CD4-positive, alpha-beta T cell (primary cell): ENCODE measurements at regions not wholly inside any gene's neighbourhood (a gene's known extent, or its start where the extent isn't known, plus 50 kb on each side); places are given as distances from the start of the nearest gene placed in this dataset.

ENCODE experiments used
- ATAC-seq: fragments of 200-7000 bp; cut with Tn5 transposase; one replicate; pipeline ENCODE4 v1.10.0; 2022; ENCODE audit warnings: mild to moderate bottlenecking; ENCODE audit not compliant: poor library complexity
- CTCF ChIA-PET: fragments of 350-600 bp; sonication (Branson Sonifier 250); formaldehyde crosslinking; loops from one replicate; lab custom pipeline; 2021; ENCODE audit warnings: antibody characterized with exemption, inconsistent platforms; lab: Charles Lee
- POLR2A ChIA-PET: fragments of 350-600 bp; sonication (Branson Sonifier 250); formaldehyde crosslinking; loops from one replicate; lab custom pipeline; 2021; ENCODE audit warnings: antibody characterized with exemption, inconsistent platforms; lab: Charles Lee
- DNase-seq, 14 experiments: peaks; one replicate each; pipeline ENCODE4 v3.0.0-alpha.2; 2013 to 2020; ENCODE audit warnings: mixed read lengths in 2 of 14
- H3K27ac ChIP-seq, 2 donors: one replicate each; pipeline versions ENCODE4 v1.5.1 to v1.7.0; 2013; ENCODE audit warnings: low read length in 2 of 2, low read depth in 1 of 2, mild to moderate bottlenecking in 1 of 2
- H3K27me3 ChIP-seq, 2 experiments: 1 replicate in 1 of 2; 2 replicates in 1 of 2; pipeline versions ENCODE4 v1.6.1 to v1.7.0; 2013; ENCODE audit warnings: low read length in 2 of 2, control low read depth in 1 of 2, mild to moderate bottlenecking in 1 of 2, moderate library complexity in 1 of 2; ENCODE audit not compliant: insufficient read depth in 2 of 2, control insufficient read depth in 1 of 2
- H3K36me3 ChIP-seq: one replicate; pipeline ENCODE4 v1.6.1; 2013; ENCODE audit warnings: low read length, control low read depth; ENCODE audit not compliant: insufficient read depth
- H3K4me1 ChIP-seq: one replicate; pipeline ENCODE4 v1.6.1; 2013; ENCODE audit warnings: low read length, control low read depth; ENCODE audit not compliant: insufficient read depth
- H3K4me3 ChIP-seq: one replicate; pipeline ENCODE4 v1.5.1; 2013; ENCODE audit warnings: mild to moderate bottlenecking, low read length, moderate library complexity
- H3K9me3 ChIP-seq, 2 experiments: 1 replicate in 1 of 2; 2 replicates in 1 of 2; pipeline versions ENCODE4 v1.6.1 to v1.7.0; 2013; ENCODE audit warnings: low read length in 2 of 2, mild to moderate bottlenecking in 2 of 2, control low read depth in 1 of 2, moderate library complexity in 1 of 2; ENCODE audit not compliant: control insufficient read depth in 1 of 2, insufficient read depth in 1 of 2
- H3K27ac Mint-ChIP-seq: one replicate; pipeline ENCODE4 v1.8.0; 2020; ENCODE audit warnings: mixed read lengths
- H3K27me3 Mint-ChIP-seq: one replicate; pipeline ENCODE4 v1.8.0; 2021; ENCODE audit warnings: mixed read lengths
- H3K36me3 Mint-ChIP-seq: one replicate; pipeline ENCODE4 v1.8.0; 2021; ENCODE audit warnings: low read depth, mixed read lengths
- H3K4me1 Mint-ChIP-seq: one replicate; pipeline ENCODE4 v1.8.0; 2021; ENCODE audit warnings: low read depth, mixed read lengths
- H3K4me3 Mint-ChIP-seq: one replicate; pipeline ENCODE4 v1.8.0; 2020; ENCODE audit warnings: mild to moderate bottlenecking, mixed read lengths
- H3K9me3 Mint-ChIP-seq: one replicate; pipeline ENCODE4 v1.8.0; 2020; ENCODE audit warnings: mixed read lengths
- intact Hi-C, 2 experiments: fragments of 100-400 bp; cut with DNase I in 1 of 2; cut with micrococcal nuclease in 1 of 2; formaldehyde crosslinking; loops; one replicate each; pipeline versions ENCODE4 v1.15.1 to v1.9.0; 2023 to 2025; cut with DNase I, micrococcal nuclease
- TF ChIP-seq, protein P1 (sequence below): fragments of 200-600 bp; IDR thresholded peaks from one replicate; pipeline ENCODE4 v1.8.0; 2022; ENCODE audit warnings: antibody characterized with exemption, mild to moderate bottlenecking

DNA sequence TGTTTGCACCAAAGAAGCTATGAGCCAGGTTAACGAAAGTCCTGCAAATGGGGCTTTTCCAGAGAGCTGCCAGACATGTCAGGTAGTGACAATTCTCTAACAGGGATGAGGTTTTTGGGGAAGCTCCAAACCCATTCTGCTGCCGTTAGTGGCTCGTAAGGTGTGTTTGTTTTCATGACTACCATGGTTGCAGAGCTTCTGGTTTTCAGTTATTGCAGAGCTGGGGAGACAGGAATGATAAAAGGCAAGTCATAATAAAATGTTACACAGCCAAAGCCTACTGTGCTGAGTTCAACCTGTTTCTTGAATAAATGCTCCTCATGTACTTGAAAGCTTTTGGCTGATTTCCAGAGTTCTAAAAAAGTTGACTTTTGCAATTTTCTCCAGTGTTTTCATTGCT, 209.2 kb upstream of the STK17B start:
- POLR2A ChIA-PET, result no interaction called here
- Histone ChIP-seq H3K4me3 (no peak overlapping the region), H3K36me3 (no peaks in the 10 kb centered on the region), H3K4me1 (no peaks in the 10 kb centered on the region), H3K27me3 (peaks cover 0 to 4% of the 10 kb centered on the region in 2 experiments), H3K27ac (no peak overlapping the region), H3K9me3 (no peaks in the 10 kb centered on the region)
- no peaks in the 10 kb centered on the region for H3K9me3 Mint-ChIP-seq
- TF ChIP-seq, protein P1, sequence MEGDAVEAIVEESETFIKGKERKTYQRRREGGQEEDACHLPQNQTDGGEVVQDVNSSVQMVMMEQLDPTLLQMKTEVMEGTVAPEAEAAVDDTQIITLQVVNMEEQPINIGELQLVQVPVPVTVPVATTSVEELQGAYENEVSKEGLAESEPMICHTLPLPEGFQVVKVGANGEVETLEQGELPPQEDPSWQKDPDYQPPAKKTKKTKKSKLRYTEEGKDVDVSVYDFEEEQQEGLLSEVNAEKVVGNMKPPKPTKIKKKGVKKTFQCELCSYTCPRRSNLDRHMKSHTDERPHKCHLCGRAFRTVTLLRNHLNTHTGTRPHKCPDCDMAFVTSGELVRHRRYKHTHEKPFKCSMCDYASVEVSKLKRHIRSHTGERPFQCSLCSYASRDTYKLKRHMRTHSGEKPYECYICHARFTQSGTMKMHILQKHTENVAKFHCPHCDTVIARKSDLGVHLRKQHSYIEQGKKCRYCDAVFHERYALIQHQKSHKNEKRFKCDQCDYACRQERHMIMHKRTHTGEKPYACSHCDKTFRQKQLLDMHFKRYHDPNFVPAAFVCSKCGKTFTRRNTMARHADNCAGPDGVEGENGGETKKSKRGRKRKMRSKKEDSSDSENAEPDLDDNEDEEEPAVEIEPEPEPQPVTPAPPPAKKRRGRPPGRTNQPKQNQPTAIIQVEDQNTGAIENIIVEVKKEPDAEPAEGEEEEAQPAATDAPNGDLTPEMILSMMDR, result no peak
- H3K4me1 Mint-ChIP-seq, result no peaks in the 10 kb centered on the region
- CTCF ChIA-PET, result interaction anchor here (1.3 kb wide), 1 partner anchor 22 kb away, joined by 3 read pairs; no protein-coding TSS in a partner anchor
- H3K36me3 Mint-ChIP-seq, result no peaks in the 10 kb centered on the region
- intact Hi-C loops, result no loop called here
- H3K27ac Mint-ChIP-seq, result no peak overlapping the region
- no peaks in the 10 kb centered on the region for H3K27me3 Mint-ChIP-seq
- no peak for DNase-seq
- H3K4me3 Mint-ChIP-seq, result no peak overlapping the region
- ATAC-seq, result no peak

DNA sequence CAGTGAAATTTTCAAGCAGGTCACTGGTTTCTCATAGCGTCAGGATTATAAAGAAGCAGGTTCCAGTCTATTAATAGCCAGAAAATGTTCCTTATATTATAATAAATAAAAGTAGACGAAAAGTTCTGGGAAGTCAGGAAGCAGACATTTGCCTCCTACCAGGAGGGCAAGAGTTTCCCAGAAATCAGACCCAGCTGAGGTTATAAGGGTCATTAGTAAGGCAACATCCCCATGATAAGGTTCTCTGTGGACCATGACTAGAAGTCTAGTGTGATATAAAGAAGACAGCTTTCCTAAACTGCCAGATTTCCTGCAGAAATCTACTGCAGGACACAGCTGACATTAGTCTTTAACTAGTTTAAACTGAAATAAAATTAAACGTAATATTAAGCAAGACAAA, 210.1 kb upstream of the STK17B start:
- Mint-ChIP-seq H3K36me3 (no peaks in the 10 kb centered on the region), H3K4me1 (no peaks in the 10 kb centered on the region), H3K27ac (no peak overlapping the region), H3K4me3 (no peak overlapping the region), H3K9me3 (no peaks in the 10 kb centered on the region), H3K27me3 (no peaks in the 10 kb centered on the region)
- H3K36me3 ChIP-seq, result no peaks in the 10 kb centered on the region
- intact Hi-C loops, result no loop called here
- H3K27me3 ChIP-seq, result peaks cover 0 to 4% of the 10 kb centered on the region in 2 experiments
- H3K4me3 ChIP-seq, result no peak overlapping the region
- no peaks in the 10 kb centered on the region for H3K9me3 ChIP-seq
- H3K27ac ChIP-seq, result no peak overlapping the region
- ChIA-PET POLR2A (no interaction called here), CTCF (interaction anchor here (1.3 kb wide), 1 partner anchor 23 kb away, joined by 3 read pairs; no protein-coding TSS in a partner anchor)
- no peak for DNase-seq
- TF ChIP-seq, protein P1, result no peak
- no peak for ATAC-seq
- no peaks in the 10 kb centered on the region for H3K4me1 ChIP-seq

DNA sequence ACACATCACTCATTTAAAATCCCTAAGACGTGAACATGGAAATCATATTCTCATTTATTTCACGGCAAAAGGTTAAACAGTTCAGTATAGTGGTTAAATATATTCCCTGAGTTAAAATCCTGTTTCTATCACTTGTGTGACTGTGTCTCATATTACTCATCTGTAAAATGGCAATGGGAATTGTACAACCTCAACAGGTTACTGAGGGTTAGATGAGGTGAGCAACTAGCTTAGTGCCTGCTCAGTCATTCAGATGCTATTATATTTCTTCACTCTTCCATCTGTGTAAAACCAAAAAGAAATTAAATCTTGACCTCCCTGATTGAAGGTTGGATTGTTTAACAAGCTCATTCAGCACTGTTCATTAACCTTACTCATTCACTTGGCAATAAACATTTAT, 212.4 kb upstream of the STK17B start:
- Histone ChIP-seq H3K9me3 (no peaks in the 10 kb centered on the region), H3K27me3 (no peaks in the 10 kb centered on the region), H3K36me3 (no peaks in the 10 kb centered on the region), H3K4me3 (no peak overlapping the region), H3K27ac (no peak overlapping the region), H3K4me1 (no peaks in the 10 kb centered on the region)
- intact Hi-C loops, result no loop called here
- ChIA-PET CTCF (no interaction called here), POLR2A (no interaction called here)
- Mint-ChIP-seq H3K27me3 (no peaks in the 10 kb centered on the region), H3K9me3 (no peaks in the 10 kb centered on the region), H3K36me3 (no peaks in the 10 kb centered on the region), H3K4me1 (no peaks in the 10 kb centered on the region), H3K4me3 (no peak overlapping the region), H3K27ac (no peak overlapping the region)
- DNase-seq (no peak), ATAC-seq (no peak)
- TF ChIP-seq, protein P1, result no peak
